ENCODE measurements at regions not wholly inside any gene's neighbourhood (a gene's known extent, or its start where the extent isn't known, plus 50 kb on each side); places are given as distances from the start of the nearest gene placed in this dataset.

GRCh38 chr14:40164083-40164482, 731.9 kb upstream of the FBXO33 start:
- no peak for DNase-seq (ENCODE audit: low read depth, low spot score)
- H3K4me3 ChIP-seq (ENCODE audit: low read length): no peak overlapping the region

- DNase-seq (ENCODE audit: low read depth, low spot score): no peak
Measured at GRCh38 chr14:40139657-40140056, 707.4 kb upstream of the FBXO33 start.

GRCh38 chr14:40133463-40133862, 701.2 kb upstream of the FBXO33 start:
- no peak overlapping the region for H3K4me3 ChIP-seq (ENCODE audit: low read length)

More at GRCh38 chr14:40139657-40140056, 707.4 kb upstream of the FBXO33 start:
- H3K4me3 ChIP-seq (ENCODE audit: low read length): no peak overlapping the region

GRCh38 chr14:40129159-40129558, 696.9 kb upstream of the FBXO33 start:
- DNase-seq (ENCODE audit: low read depth, low spot score): no peak

More at GRCh38 chr14:40133463-40133862, 701.2 kb upstream of the FBXO33 start:
- no peak for DNase-seq (ENCODE audit: low read depth, low spot score)

GRCh38 chr14:40123816-40124215, 691.6 kb upstream of the FBXO33 start:
- no peak for DNase-seq (ENCODE audit: low read depth, low spot score)
- H3K4me3 ChIP-seq (ENCODE audit: low read length): no peak overlapping the region

More at GRCh38 chr14:40129159-40129558, 696.9 kb upstream of the FBXO33 start:
- H3K4me3 ChIP-seq (ENCODE audit: low read length): no peak overlapping the region

DNA sequence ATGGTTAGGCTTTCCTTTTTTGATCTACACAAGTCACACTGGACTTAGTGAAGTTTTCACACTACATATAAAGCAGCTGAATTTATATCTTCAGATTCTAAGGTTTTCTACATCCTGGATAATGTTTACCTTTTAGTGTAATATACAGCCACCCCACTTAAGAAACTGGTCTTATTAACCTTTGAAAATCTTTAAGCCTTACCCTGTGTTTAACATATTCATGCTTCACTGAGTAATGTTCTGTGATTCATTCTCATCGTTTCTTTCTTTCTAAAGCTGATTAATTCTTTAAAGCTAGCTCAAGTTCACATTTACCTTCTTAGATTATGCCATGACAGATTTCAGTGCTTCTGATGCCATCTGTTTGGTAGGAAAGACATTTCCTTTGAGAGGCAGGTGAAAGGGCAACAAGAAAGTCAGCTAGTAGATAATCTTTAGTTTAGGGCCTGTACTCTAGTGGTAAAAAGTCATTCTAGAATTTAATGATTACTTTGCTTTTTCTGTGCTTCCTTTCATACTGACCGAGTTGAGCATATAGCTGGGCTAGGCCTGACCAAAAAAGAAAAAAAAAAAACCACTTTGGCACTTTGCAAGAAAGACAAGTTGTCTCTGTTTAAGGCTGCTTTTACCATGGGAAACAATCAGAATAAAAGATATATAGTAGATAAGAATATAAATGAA, 690.9 kb upstream of the FBXO33 start:
- H3K4me3 ChIP-seq (ENCODE audit: low read length): no peak overlapping the region
- DNase-seq (ENCODE audit: low read depth, low spot score): no peak

GRCh38 chr14:40119765-40120164, 687.5 kb upstream of the FBXO33 start:
- no peak for DNase-seq (ENCODE audit: low read depth, low spot score)
- no peak overlapping the region for H3K4me3 ChIP-seq (ENCODE audit: low read length)

DNA sequence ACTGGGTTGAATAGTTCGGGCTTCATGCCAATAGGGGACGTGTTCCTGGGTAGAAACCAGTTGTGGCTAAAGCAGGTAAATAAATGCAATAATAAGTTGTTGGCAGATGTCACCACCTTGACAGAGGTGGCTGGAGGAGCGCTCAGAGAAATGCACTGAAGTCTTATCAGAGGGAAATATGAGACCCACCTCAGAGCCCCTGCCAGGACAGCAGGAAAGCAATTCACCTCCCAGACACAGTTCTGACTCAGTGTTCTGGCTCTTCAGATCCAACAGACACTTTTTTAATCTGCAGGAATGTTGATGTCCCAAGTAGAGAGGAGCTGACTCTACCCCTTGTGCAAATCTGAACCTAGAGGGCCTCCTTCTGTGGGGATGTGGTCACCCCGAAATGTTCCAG, 687.1 kb upstream of the FBXO33 start:
- no peak for DNase-seq (ENCODE audit: low read depth, low spot score)

DNA sequence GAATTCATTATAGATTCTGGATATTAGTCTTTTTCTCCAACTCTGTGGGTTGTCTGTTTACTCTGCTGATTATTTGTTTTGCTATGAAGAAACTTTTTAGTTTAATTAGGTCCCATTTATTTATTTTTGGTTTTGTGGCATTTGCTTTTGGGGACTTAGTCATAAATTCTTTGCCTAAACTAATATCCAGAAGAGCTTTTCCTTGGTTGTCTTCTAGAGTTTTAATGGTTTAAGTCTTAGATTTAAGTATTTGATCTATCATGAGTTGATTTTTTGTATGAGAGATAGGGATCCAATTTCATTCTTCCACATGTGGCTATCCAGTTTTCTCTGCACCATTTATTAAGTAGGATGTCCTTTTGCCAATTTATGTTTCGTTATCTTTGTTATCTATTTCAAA, 683.4 kb upstream of the FBXO33 start:
- no peak overlapping the region for H3K4me3 ChIP-seq (ENCODE audit: low read length)
- no peak for DNase-seq (ENCODE audit: low read depth, low spot score)

More for the DNA sequence above, 687.1 kb upstream of the FBXO33 start:
- H3K4me3 ChIP-seq (ENCODE audit: low read length): no peak overlapping the region

- no peak for DNase-seq (ENCODE audit: low read depth, low spot score)
Measured at GRCh38 chr14:40113671-40114070, 681.4 kb upstream of the FBXO33 start.

GRCh38 chr14:40100544-40101196, 668.4 kb upstream of the FBXO33 start:
- DNase-seq (ENCODE audit: low read depth, low spot score): no peak
- H3K4me3 ChIP-seq (ENCODE audit: low read length): no peak overlapping the region

More at GRCh38 chr14:40113671-40114070, 681.4 kb upstream of the FBXO33 start:
- no peak overlapping the region for H3K4me3 ChIP-seq (ENCODE audit: low read length)

DNA sequence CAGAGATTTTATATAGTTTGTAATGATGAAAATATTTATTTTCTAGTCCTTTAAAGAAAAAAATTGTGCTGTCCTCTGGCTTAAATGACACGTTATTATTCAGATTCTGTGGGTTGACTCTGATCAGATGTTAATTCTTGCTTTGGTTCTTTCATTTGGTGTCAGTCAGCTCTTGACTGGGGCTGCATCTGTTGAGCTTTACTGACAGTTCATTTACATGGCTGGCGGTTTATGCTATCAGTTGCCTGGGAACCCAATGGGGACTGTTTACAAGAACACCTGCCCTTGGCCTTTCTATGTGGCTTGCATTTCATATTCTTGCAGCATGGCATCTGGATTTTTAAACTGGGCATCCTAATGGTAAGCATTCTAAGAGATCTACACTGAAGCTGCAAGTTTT, 667.1 kb upstream of the FBXO33 start:
- no peak overlapping the region for H3K4me3 ChIP-seq (ENCODE audit: low read length)
- DNase-seq (ENCODE audit: low read depth, low spot score): no peak

- no peak for DNase-seq (ENCODE audit: low read depth, low spot score)
- H3K4me3 ChIP-seq (ENCODE audit: low read length): no peak overlapping the region
Measured at GRCh38 chr14:40098468-40098867, 666.2 kb upstream of the FBXO33 start.

GRCh38 chr14:40096968-40097367, 664.7 kb upstream of the FBXO33 start:
- no peak overlapping the region for H3K4me3 ChIP-seq (ENCODE audit: low read length)
- DNase-seq (ENCODE audit: low read depth, low spot score): no peak

GRCh38 chr14:40093800-40094199, 661.6 kb upstream of the FBXO33 start:
- DNase-seq (ENCODE audit: low read depth, low spot score): no peak

DNA sequence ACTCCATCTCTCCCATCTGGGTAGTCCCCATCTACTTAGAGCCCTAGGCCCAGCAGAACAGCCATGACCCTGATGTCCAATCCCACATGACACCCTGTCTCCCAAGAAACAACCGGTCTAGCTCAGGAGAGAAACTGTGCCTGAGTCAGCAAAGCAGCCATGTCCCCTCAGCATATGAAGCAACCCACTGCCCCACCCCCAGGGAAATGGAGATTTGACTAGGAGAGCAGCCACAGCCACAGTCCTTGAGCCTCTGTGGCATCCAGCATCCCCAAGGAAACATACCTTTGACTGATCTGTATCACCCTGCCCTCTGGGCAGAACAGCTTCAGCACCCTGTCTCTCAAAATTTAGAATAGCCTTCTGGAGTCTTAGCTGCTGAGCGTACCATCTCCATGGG, 641.9 kb upstream of the FBXO33 start:
- no peak overlapping the region for H3K4me3 ChIP-seq (ENCODE audit: low read length)
- no peak for DNase-seq (ENCODE audit: low read depth, low spot score)

More at GRCh38 chr14:40093800-40094199, 661.6 kb upstream of the FBXO33 start:
- H3K4me3 ChIP-seq (ENCODE audit: low read length): no peak overlapping the region

- no peak overlapping the region for H3K4me3 ChIP-seq (ENCODE audit: low read length)
- DNase-seq (ENCODE audit: low read depth, low spot score): no peak
Measured at GRCh38 chr14:40072175-40072574, 639.9 kb upstream of the FBXO33 start.

DNA sequence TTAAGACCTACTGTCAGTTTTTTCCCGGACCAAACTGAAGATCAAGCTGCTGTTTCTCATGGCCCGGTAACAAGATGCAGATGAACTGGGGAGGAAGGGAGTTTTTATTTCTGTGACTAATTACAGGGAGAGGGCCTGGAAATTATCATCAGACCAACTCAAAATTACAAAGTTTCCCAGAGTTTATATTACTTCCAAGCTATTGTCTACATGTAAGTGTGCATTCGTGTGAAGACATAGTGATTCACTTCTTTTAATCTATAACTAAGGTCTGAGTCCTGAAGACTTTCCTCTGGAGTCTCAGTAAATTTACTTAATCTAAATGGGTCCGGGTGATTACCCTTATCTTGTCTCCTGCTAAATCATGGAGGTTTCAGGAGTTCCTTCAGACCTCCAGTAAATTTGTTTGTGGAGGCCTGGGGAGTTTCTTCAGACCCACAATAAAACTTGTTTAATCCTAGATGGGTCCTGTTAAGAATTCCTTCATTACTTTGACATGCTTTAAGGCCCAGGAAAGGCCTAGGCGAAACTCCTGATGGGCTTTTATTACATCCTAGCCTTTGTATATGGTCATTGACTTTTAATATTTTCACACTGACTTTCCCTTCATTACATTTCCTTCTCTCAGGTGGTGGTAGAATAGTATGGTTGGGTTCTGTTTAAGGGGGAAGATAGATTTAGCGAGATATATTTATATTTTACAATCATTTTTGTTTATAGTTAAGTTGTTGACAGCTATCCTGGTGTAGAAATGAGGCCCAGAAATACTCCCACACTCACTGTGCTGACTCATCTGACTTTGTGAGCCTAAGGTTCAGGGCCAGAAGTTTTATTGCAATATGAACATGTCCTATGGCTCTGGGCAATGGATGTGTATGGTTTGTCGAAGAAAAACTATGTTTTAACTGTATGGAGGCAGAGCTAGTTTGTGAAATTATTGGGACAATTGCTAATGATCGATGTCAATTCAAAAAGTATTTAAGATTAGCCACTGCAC, 627.0 kb upstream of the FBXO33 start:
- H3K4me3 ChIP-seq (ENCODE audit: low read length): no peak overlapping the region
- DNase-seq (ENCODE audit: low read depth, low spot score): no peak

DNA sequence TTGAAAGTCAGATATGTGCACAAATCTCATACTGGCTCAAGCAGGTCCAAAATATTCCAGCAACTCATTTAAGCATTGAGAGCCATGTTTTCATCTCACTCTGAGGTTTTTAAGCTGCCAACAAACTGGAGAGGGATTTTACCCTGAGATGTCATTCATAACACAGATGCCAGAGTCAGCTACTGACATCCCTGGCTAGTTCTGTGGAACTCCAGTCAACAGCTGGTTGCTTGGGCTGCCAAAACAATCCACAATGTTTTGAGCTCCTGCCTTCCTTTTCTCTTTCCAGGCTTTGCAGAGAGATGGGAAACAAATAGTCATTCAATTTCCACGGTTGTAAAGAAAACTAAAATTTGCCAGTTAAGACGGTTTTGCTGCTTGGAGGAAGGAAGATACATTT, 621.2 kb upstream of the FBXO33 start:
- H3K4me3 ChIP-seq (ENCODE audit: low read length): no peak overlapping the region
- DNase-seq (ENCODE audit: low read depth, low spot score): no peak

DNA sequence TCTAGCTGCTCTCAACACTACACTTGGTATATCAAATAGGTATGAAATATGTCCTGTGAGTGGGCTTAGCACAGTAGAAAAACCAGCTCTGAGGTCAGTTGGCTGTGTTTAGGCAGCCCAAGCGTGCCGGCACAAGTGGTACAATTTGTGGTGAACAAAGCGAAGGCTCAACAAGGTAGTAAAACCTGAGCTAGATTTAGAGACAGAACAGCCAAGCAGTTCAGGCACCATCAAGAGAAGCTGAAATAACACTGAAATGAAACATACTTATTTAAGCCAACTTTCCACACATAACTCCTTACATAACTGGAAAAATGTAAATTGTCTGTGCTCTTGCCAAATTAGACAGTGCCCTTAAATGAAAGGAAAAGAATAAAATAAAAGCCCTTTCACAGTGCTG, 596.8 kb upstream of the FBXO33 start:
- no peak overlapping the region for H3K4me3 ChIP-seq (ENCODE audit: low read length)
- no peak for DNase-seq (ENCODE audit: low read depth, low spot score)
